GM12872 (cell line): ENCODE measurements at regions not wholly inside any gene's neighbourhood (a gene's known extent, or its start where the extent isn't known, plus 50 kb on each side); places are given as distances from the start of the nearest gene placed in this dataset.

ENCODE experiments used
- TF ChIP-seq, protein P1 (sequence below): IDR thresholded peaks from 3 replicates; pipeline ENCODE4 v1.5.1; 2011; ENCODE audit warnings: low read depth, mild to moderate bottlenecking, low read length, moderate library complexity; ENCODE audit not compliant: insufficient read depth

DNA sequence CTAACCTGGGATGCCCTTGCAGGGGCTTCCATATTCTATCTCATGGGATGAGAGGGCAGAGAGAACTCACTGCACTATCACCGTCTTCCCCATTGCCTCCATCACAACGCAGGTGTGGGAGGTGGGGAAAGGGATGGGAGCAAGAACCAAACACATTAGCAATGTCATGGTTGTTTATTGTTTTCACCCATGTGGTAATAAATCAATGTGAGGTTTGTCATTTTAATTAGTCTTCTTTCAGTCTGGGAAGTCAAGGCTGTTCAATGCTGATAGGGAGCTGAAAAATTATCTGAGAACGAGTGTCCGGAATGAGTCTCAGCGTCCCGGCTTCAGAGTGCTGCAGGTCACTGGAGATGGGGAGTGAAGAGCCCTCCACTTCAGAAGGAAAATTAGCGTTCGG, 268.5 kb downstream of the DUSP10 start:
- TF ChIP-seq, protein P1, sequence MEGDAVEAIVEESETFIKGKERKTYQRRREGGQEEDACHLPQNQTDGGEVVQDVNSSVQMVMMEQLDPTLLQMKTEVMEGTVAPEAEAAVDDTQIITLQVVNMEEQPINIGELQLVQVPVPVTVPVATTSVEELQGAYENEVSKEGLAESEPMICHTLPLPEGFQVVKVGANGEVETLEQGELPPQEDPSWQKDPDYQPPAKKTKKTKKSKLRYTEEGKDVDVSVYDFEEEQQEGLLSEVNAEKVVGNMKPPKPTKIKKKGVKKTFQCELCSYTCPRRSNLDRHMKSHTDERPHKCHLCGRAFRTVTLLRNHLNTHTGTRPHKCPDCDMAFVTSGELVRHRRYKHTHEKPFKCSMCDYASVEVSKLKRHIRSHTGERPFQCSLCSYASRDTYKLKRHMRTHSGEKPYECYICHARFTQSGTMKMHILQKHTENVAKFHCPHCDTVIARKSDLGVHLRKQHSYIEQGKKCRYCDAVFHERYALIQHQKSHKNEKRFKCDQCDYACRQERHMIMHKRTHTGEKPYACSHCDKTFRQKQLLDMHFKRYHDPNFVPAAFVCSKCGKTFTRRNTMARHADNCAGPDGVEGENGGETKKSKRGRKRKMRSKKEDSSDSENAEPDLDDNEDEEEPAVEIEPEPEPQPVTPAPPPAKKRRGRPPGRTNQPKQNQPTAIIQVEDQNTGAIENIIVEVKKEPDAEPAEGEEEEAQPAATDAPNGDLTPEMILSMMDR, result no peak

- TF ChIP-seq, protein P1, result no peak
Observed at GRCh38 chr1:221477252-221477651, 264.6 kb downstream of the DUSP10 start.

DNA sequence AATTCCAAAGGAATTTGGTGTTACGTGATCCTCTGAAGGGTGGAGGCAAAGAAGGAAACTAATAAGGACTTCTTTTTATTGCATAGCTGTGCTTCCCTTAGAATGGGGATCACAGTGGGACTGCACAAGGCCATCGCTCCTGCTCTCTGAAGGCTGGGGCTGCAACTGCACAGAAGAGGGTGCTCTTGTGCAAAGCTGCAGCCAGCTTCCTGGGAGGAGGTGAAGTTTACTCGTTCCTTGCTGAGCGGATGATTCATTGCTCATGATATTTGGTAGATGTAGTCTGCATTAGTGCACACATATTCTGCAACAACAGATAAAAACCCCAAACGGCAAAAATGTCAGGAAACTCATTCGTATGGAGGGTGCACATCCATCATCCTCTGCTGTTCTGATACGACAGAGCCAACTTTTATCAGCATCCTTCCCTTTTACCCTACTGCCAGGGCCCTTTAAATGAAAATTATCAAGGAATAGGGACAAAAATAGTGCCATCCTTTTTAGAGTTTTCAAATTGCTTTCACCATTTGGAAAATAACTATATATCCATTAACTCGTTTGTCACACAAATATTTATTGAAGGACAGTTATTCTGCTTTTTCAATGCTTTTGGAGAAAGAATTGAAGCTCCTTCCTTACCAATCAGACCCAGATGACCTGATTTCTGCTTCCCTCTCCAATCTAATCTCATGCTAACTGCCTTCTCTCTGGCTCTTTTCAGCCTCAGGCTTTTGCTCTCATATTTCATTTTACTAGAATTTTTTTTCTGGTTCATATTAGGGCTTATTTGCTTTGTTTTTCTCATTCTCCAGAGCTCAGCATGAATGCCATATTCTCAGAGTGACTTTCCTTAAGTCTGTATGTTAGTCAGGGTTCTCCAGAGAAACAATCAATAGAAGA, 263.6 kb downstream of the DUSP10 start:
- TF ChIP-seq, protein P1, result peak; percentile 87

- TF ChIP-seq, protein P1, result no peak
Observed at GRCh38 chr1:221487781-221488524, 253.9 kb downstream of the DUSP10 start.

- TF ChIP-seq, protein P1, result no peak
Observed at GRCh38 chr1:221488550-221488949, 253.3 kb downstream of the DUSP10 start.

- TF ChIP-seq, protein P1, result no peak
Observed at GRCh38 chr1:221494670-221495069, 247.2 kb downstream of the DUSP10 start.

- TF ChIP-seq, protein P1, result no peak
Observed at GRCh38 chr1:221497046-221497445, 244.8 kb downstream of the DUSP10 start.
